Testis (tissue), 2 donors: ENCODE measurements at regions not wholly inside any gene's neighbourhood (a gene's known extent, or its start where the extent isn't known, plus 50 kb on each side); places are given as distances from the start of the nearest gene placed in this dataset.

ENCODE experiments used
- DNase-seq: peaks from one replicate; pipeline ENCODE4 v3.0.0-alpha.2; 2019
- H3K27ac ChIP-seq, 2 donors: fragments of 200-600 bp; sonication (generic); one replicate each; pipeline ENCODE4 v1.5.1; 2019
- H3K27me3 ChIP-seq: fragments of 200-600 bp; sonication (generic); one replicate; pipeline ENCODE4 v1.5.1; 2019
- H3K36me3 ChIP-seq: fragments of 200-600 bp; sonication (generic); one replicate; pipeline ENCODE4 v1.5.1; 2017; ENCODE audit warnings: low read depth; ENCODE audit errors: missing control alignments
- H3K4me1 ChIP-seq: fragments of 200-600 bp; sonication (generic); one replicate; pipeline ENCODE4 v1.5.1; 2019
- H3K4me3 ChIP-seq, 2 donors: fragments of 200-600 bp; sonication (generic); one replicate each; pipeline ENCODE4 v1.5.1; 2017 to 2019
- H3K9me3 ChIP-seq: fragments of 200-600 bp; sonication (generic); one replicate; pipeline ENCODE4 v1.5.1; 2017
- CTCF ChIP-seq, 3 experiments: fragments of 450-650 bp in 2 of 3; fragments of 200-600 bp in 1 of 3; sonication (generic) in 1 of 3; IDR thresholded peaks; one replicate each; pipeline ENCODE4 v1.5.1; 2016 to 2019; ENCODE audit warnings: antibody characterized with exemption in 3 of 3, mild to moderate bottlenecking in 2 of 3, moderate library complexity in 1 of 3
- POLR2A ChIP-seq: fragments of 450-650 bp; IDR thresholded peaks from one replicate; pipeline ENCODE4 v1.6.1; 2017; ENCODE audit warnings: antibody characterized with exemption, mild to moderate bottlenecking, moderate library complexity
- WGBS, 2 donors: methylation state at CpG; one replicate each; pipeline ENCODE4 v1.1.5; 2018; 5-methylcytosine and 5-hydroxymethylcytosine counted together
- intact Hi-C: fragments of 100-400 bp; cut with DNase I; formaldehyde crosslinking; loops from one replicate; pipeline ENCODE4 v1.15.1; 2023; ENCODE audit warnings: low total_unique reads

- Histone ChIP-seq H3K27ac (no peak overlapping the region), H3K36me3 (no peaks in the 10 kb centered on the region), H3K4me1 (no peaks in the 10 kb centered on the region), H3K4me3 (no peak overlapping the region), H3K27me3 (no peaks in the 10 kb centered on the region), H3K9me3 (no peaks in the 10 kb centered on the region)
- intact Hi-C loops, result no loop called here
- TF ChIP-seq CTCF (IDR thresholded peaks at IDR 0.05), result no peak
- no peak for DNase-seq
Measured at GRCh38 chr2:41152318-41152717, 700.4 kb upstream of the SLC8A1 start.

GRCh38 chr2:41160439-41160838 lies 708.5 kb upstream of the SLC8A1 start:
- no peaks in the 10 kb centered on the region for H3K9me3 ChIP-seq
- no peaks in the 10 kb centered on the region for H3K36me3 ChIP-seq
- H3K27me3 ChIP-seq, result no peaks in the 10 kb centered on the region
- intact Hi-C loops, result no loop called here
- H3K4me3 ChIP-seq, result no peak overlapping the region
- WGBS, 2 donors, result 79 to 91% methylated on average over 1 of the region's 1 CpG
- H3K4me1 ChIP-seq, result no peaks in the 10 kb centered on the region
- DNase-seq, result no peak
- no peak overlapping the region for H3K27ac ChIP-seq
- TF ChIP-seq CTCF (IDR thresholded peaks at IDR 0.05) (no peak), POLR2A (no peak)

GRCh38 chr2:41167014-41167413 lies 715.1 kb upstream of the SLC8A1 start:
- Histone ChIP-seq H3K9me3 (no peaks in the 10 kb centered on the region), H3K27me3 (no peaks in the 10 kb centered on the region), H3K36me3 (no peaks in the 10 kb centered on the region), H3K4me1 (no peaks in the 10 kb centered on the region), H3K4me3 (no peak overlapping the region), H3K27ac (no peak overlapping the region)
- no peak for DNase-seq
- intact Hi-C loops, result no loop called here
- 89 to 97% methylated on average over 2 of the region's 2 CpGs for WGBS, 2 donors
- no peak for TF ChIP-seq POLR2A
- no peak for TF ChIP-seq CTCF (IDR thresholded peaks at IDR 0.05)

GRCh38 chr2:41169744-41170143 lies 717.9 kb upstream of the SLC8A1 start:
- Histone ChIP-seq H3K36me3 (no peaks in the 10 kb centered on the region), H3K9me3 (no peaks in the 10 kb centered on the region), H3K4me3 (no peak overlapping the region), H3K27me3 (no peaks in the 10 kb centered on the region), H3K4me1 (no peaks in the 10 kb centered on the region), H3K27ac (no peak overlapping the region)
- intact Hi-C loops, result no loop called here
- 97 to 100% methylated on average over 2 of the region's 2 CpGs for WGBS, 2 donors
- TF ChIP-seq CTCF (IDR thresholded peaks at IDR 0.05) (no peak), POLR2A (no peak)
- no peak for DNase-seq

- WGBS, 2 donors, result 85 to 100% methylated on average over 1 of the region's 1 CpG
Measured at GRCh38 chr2:41170589-41170988, 718.7 kb upstream of the SLC8A1 start.

More at GRCh38 chr2:41170589-41170988, 718.7 kb upstream of the SLC8A1 start:
- TF ChIP-seq CTCF (IDR thresholded peaks at IDR 0.05) (no peak), POLR2A (no peak)
- Histone ChIP-seq H3K9me3 (no peaks in the 10 kb centered on the region), H3K27ac (no peak overlapping the region), H3K27me3 (no peaks in the 10 kb centered on the region), H3K4me1 (no peaks in the 10 kb centered on the region), H3K4me3 (no peak overlapping the region), H3K36me3 (no peaks in the 10 kb centered on the region)
- intact Hi-C loops, result no loop called here
- no peak for DNase-seq
